WTC11 (cell line): ENCODE measurements at regions not wholly inside any gene's neighbourhood (a gene's known extent, or its start where the extent isn't known, plus 50 kb on each side); places are given as distances from the start of the nearest gene placed in this dataset.

Experiments
- ATAC-seq: fragments of 200-7000 bp; cut with Tn5 transposase; 2 replicates; pipeline ENCODE4 v1.10.0; 2021; ENCODE audit warnings: mild to moderate bottlenecking, moderate library complexity
- CTCF ChIA-PET: fragments of 300-600 bp; sonication (Branson Sonifier 250); formaldehyde crosslinking; loops from one replicate; lab custom pipeline; 2021; ENCODE audit warnings: antibody characterized with exemption; lab: Charles Lee
- POLR2A ChIA-PET: fragments of 350-600 bp; sonication (Branson Sonifier 250); formaldehyde crosslinking; loops from one replicate; lab custom pipeline; 2021; ENCODE audit warnings: antibody characterized with exemption; lab: Charles Lee
- DNase-seq: peaks from one replicate; pipeline ENCODE4 v3.0.0; 2021; ENCODE audit warnings: low spot score
- H3K27ac Mint-ChIP-seq: 2 replicates; pipeline ENCODE4 v1.8.0; 2021; ENCODE audit warnings: mixed read lengths
- H3K27me3 Mint-ChIP-seq: 2 replicates; pipeline ENCODE4 v1.8.0; 2021; ENCODE audit warnings: low read depth, mild to moderate bottlenecking, moderate library complexity, mixed read lengths
- H3K36me3 Mint-ChIP-seq: 2 replicates; pipeline ENCODE4 v1.8.0; 2021; ENCODE audit warnings: mixed read lengths
- H3K4me1 Mint-ChIP-seq: 2 replicates; pipeline ENCODE4 v1.8.0; 2022; ENCODE audit warnings: mixed read lengths
- H3K4me3 Mint-ChIP-seq: 2 replicates; pipeline ENCODE4 v1.8.0; 2021; ENCODE audit warnings: mild to moderate bottlenecking, moderate library complexity, mixed read lengths
- H3K9me3 Mint-ChIP-seq: 2 replicates; pipeline ENCODE4 v1.8.0; 2021; ENCODE audit warnings: mixed read lengths
- FOXJ3 ChIP-seq: sonication (generic); formaldehyde crosslinking; IDR thresholded peaks from 2 replicates; pipeline ENCODE4 v1.9.0; 2021; ENCODE audit warnings: missing genetic modification reagents, mild to moderate bottlenecking, borderline replicate concordance
- HMGA2 ChIP-seq: fragments of 250-450 bp; sonication (Bioruptor Pico); IDR thresholded peaks from 2 replicates; pipeline ENCODE4 v1.4.0; 2021; ENCODE audit warnings: mild to moderate bottlenecking, moderate library complexity
- KAT7 ChIP-seq: sonication (generic); formaldehyde crosslinking; IDR thresholded peaks from 2 replicates; pipeline ENCODE4 v1.8.1; 2023; ENCODE audit warnings: missing genetic modification reagents, mild to moderate bottlenecking, borderline replicate concordance
- NFATC4 ChIP-seq: fragments of 250-450 bp; sonication (Bioruptor Pico); IDR thresholded peaks from 2 replicates; pipeline ENCODE4 v1.9.0; 2021; ENCODE audit warnings: mild to moderate bottlenecking
- NR2C2 ChIP-seq: sonication (generic); formaldehyde crosslinking; IDR thresholded peaks from 2 replicates; pipeline ENCODE4 v1.8.0; 2022; ENCODE audit warnings: mild to moderate bottlenecking, missing genetic modification reagents
- PRRX2 ChIP-seq: fragments of 250-450 bp; sonication (Bioruptor Pico); IDR thresholded peaks from 2 replicates; pipeline ENCODE4 v1.8.0; 2021; ENCODE audit warnings: mild to moderate bottlenecking
- SOX15 ChIP-seq: fragments of 250-450 bp; sonication (Bioruptor Pico); IDR thresholded peaks from 2 replicates; pipeline ENCODE4 v1.9.0; 2021; ENCODE audit warnings: mild to moderate bottlenecking
- SP1 ChIP-seq: sonication (generic); formaldehyde crosslinking; conservative IDR thresholded peaks from 2 replicates; pipeline ENCODE4 v1.8.1; 2022; ENCODE audit warnings: missing genetic modification reagents
- TEAD1 ChIP-seq: sonication (generic); formaldehyde crosslinking; IDR thresholded peaks from 2 replicates; pipeline ENCODE4 v1.8.0; 2022; ENCODE audit warnings: mild to moderate bottlenecking, missing genetic modification reagents
- TEAD4 ChIP-seq: sonication (generic); formaldehyde crosslinking; IDR thresholded peaks from 2 replicates; pipeline ENCODE4 v1.8.0; 2022; ENCODE audit warnings: mild to moderate bottlenecking, missing genetic modification reagents
- ZNF219 ChIP-seq: sonication (generic); formaldehyde crosslinking; IDR thresholded peaks from 2 replicates; pipeline ENCODE4 v1.8.0; 2023; ENCODE audit warnings: missing genetic modification reagents, mild to moderate bottlenecking, borderline replicate concordance
- TF ChIP-seq, protein P1 (sequence below): fragments of 250-450 bp; sonication (Bioruptor Pico); IDR thresholded peaks from 2 replicates; pipeline ENCODE4 v1.9.0; 2021; ENCODE audit warnings: mild to moderate bottlenecking
- TF ChIP-seq, protein P2 (sequence below): sonication (generic); formaldehyde crosslinking; IDR thresholded peaks from 2 replicates; pipeline ENCODE4 v1.8.1; 2023; ENCODE audit warnings: mild to moderate bottlenecking, missing genetic modification reagents
- TF ChIP-seq, protein P3 (sequence below): fragments of 250-450 bp; sonication (Bioruptor Pico); conservative IDR thresholded peaks from 2 replicates; pipeline ENCODE4 v1.9.0; 2021; ENCODE audit warnings: mild to moderate bottlenecking
- TF ChIP-seq, protein P4 (sequence below): sonication (generic); formaldehyde crosslinking; IDR thresholded peaks from 2 replicates; pipeline ENCODE4 v1.8.0; 2023; ENCODE audit warnings: missing genetic modification reagents

DNA sequence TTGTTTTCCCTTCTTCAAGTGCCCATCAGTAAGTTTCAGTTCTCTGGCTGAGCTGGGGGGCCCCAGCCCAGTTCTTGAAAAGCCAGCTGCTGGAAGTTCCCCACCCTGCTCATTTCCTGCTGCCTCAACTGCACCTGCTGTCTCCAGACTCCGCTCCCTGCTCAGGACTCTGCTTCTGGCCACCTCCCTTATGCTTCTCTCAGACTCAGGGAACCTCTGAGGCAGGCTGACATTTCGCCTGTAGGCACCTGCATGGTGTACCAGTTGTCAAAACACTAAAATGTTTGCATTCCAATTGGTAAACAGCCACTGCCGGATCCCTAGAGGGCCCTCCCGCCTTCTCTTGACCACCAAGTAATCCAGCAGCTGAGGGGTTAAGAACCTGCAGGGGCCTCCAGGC lies 136.5 kb upstream of the VRK1 start:
- no peaks in the 10 kb centered on the region for H3K36me3 Mint-ChIP-seq
- H3K4me3 Mint-ChIP-seq = no peak overlapping the region
- ATAC-seq (peak; percentile 82), DNase-seq (no peak)
- H3K4me1 Mint-ChIP-seq = peaks cover 39% of the 10 kb centered on the region
- H3K9me3 Mint-ChIP-seq = peaks cover 6% of the 10 kb centered on the region
- CTCF ChIA-PET = interaction anchor here (1.1 to 1.3 kb wide), 2 partner anchors 80 to 81 kb away, joined by 3 read pairs; no protein-coding TSS in a partner anchor
- peak overlapping the region; percentile 81 for H3K27ac Mint-ChIP-seq
- POLR2A ChIA-PET = interaction anchor here (0.6 kb wide), 1 partner anchor 352 kb away, joined by 6 read pairs; no protein-coding TSS in a partner anchor
- H3K27me3 Mint-ChIP-seq = no peaks in the 10 kb centered on the region
- 0 out of 2 replicates have a peak, but pooled peaks have one; percentile 15 for TF ChIP-seq SP1
- TF ChIP-seq KAT7 (CRISPR knock-in tag) = no peak
- TF ChIP-seq, all 79 proteins: peak for 1

DNA sequence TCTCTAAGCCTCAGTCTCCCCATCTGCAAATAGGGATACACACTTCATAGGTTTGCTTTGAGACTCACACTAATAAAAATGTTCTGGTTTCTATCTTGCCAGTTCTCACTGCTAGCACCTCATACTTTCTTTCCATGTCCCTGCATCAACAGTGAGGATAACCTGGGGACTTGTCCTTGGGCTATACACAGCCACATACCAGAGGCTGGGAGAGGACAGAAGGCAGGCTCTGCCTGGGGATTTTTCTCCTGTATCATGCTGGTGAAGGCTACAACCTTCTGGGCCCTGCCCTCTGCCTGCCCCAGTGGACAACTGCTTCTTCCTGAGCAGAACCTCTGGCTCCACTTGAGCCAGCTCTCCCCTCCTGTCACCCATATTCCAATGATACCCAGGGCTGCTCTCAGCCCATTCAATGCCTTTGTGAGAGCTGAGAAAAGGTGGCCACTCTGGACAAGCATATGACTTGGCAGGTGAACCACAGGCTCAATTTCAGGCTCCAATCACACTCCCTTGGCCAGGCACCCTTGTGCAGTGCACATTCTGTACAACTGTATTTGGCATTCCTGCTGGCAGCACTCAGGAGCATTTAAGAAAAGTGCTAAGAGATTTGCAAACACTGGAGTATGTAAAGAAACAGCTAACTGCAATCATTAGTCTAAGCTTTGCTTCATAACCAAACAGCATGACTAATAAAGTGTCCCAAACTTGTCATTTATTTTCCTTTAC lies 135.8 kb upstream of the VRK1 start:
- H3K36me3 Mint-ChIP-seq = no peaks in the 10 kb centered on the region
- H3K4me3 Mint-ChIP-seq = no peak overlapping the region
- H3K27me3 Mint-ChIP-seq = no peaks in the 10 kb centered on the region
- H3K4me1 Mint-ChIP-seq = peaks cover 39% of the 10 kb centered on the region
- ATAC-seq = no peak
- no peak for TF ChIP-seq TEAD1 (CRISPR knock-in tag)
- TF ChIP-seq, protein P1, sequence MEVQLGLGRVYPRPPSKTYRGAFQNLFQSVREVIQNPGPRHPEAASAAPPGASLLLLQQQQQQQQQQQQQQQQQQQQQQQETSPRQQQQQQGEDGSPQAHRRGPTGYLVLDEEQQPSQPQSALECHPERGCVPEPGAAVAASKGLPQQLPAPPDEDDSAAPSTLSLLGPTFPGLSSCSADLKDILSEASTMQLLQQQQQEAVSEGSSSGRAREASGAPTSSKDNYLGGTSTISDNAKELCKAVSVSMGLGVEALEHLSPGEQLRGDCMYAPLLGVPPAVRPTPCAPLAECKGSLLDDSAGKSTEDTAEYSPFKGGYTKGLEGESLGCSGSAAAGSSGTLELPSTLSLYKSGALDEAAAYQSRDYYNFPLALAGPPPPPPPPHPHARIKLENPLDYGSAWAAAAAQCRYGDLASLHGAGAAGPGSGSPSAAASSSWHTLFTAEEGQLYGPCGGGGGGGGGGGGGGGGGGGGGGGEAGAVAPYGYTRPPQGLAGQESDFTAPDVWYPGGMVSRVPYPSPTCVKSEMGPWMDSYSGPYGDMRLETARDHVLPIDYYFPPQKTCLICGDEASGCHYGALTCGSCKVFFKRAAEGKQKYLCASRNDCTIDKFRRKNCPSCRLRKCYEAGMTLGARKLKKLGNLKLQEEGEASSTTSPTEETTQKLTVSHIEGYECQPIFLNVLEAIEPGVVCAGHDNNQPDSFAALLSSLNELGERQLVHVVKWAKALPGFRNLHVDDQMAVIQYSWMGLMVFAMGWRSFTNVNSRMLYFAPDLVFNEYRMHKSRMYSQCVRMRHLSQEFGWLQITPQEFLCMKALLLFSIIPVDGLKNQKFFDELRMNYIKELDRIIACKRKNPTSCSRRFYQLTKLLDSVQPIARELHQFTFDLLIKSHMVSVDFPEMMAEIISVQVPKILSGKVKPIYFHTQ (CRISPR knock-in tag) = no peak
- TF ChIP-seq PRRX2 (CRISPR knock-in tag) = no peak
- TF ChIP-seq, protein P2, sequence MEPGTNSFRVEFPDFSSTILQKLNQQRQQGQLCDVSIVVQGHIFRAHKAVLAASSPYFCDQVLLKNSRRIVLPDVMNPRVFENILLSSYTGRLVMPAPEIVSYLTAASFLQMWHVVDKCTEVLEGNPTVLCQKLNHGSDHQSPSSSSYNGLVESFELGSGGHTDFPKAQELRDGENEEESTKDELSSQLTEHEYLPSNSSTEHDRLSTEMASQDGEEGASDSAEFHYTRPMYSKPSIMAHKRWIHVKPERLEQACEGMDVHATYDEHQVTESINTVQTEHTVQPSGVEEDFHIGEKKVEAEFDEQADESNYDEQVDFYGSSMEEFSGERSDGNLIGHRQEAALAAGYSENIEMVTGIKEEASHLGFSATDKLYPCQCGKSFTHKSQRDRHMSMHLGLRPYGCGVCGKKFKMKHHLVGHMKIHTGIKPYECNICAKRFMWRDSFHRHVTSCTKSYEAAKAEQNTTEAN (CRISPR knock-in tag) = no peak
- no peak for TF ChIP-seq KAT7 (CRISPR knock-in tag)
- TF ChIP-seq FOXJ3 = no peak
- TF ChIP-seq NR2C2 (CRISPR knock-in tag) = no peak
- TF ChIP-seq NFATC4 (CRISPR knock-in tag) = no peak
- no peak for TF ChIP-seq ZNF219 (CRISPR knock-in tag)
- TF ChIP-seq, protein P3, sequence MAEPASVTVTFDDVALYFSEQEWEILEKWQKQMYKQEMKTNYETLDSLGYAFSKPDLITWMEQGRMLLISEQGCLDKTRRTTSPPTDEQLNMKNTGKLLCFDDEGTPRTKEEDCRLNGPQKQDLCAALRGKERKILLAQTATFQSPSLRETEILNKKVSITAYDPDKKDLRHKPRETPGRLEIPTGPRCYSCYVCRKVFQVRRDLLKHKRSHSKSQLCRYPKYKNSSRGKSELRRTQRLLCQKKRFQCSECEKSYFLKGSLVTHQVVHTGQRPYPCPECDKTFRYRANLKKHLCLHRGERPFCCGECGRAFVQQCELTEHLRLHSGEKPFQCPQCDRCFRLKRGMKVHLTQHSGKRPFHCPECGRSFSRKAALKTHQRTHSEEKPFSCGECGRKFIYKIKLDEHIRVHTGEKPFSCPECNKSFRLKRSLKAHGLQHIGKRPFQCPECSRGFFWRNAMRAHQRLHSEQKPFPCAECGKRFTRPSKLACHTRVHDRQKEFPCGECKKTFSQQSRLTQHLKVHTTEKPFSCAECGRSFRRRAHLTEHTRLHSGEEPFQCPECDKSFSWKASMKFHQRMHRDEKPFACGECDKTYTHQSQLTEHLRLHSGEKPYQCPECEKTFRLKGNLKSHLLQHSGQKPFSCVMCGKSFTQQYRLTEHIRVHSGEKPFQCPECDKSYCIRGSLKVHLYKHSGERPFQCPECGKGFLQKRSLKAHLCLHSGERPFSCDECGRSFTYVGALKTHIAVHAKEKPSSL (CRISPR knock-in tag) = no peak
- TF ChIP-seq SOX15 (CRISPR knock-in tag) = no peak
- no peak for TF ChIP-seq HMGA2 (CRISPR knock-in tag)
- TF ChIP-seq, protein P4, sequence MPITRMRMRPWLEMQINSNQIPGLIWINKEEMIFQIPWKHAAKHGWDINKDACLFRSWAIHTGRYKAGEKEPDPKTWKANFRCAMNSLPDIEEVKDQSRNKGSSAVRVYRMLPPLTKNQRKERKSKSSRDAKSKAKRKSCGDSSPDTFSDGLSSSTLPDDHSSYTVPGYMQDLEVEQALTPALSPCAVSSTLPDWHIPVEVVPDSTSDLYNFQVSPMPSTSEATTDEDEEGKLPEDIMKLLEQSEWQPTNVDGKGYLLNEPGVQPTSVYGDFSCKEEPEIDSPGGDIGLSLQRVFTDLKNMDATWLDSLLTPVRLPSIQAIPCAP (CRISPR knock-in tag) = no peak
- TF ChIP-seq TEAD4 (CRISPR knock-in tag) = no peak
- TF ChIP-seq, all 79 proteins: peak for 0
- ChIA-PET CTCF (no interaction called here), POLR2A (interaction anchor here (0.6 kb wide), 1 partner anchor 353 kb away, joined by 6 read pairs; no protein-coding TSS in a partner anchor)
- no peak for DNase-seq
- Mint-ChIP-seq H3K27ac (0 out of 2 replicates have a peak overlapping the region, but pooled peaks have one; percentile 81), H3K9me3 (peaks cover 11% of the 10 kb centered on the region)
